Mesendoderm (in vitro differentiated cells): ENCODE measurements at regions not wholly inside any gene's neighbourhood (a gene's known extent, or its start where the extent isn't known, plus 50 kb on each side); places are given as distances from the start of the nearest gene placed in this dataset.

Source experiments
- DNase-seq: peaks from one replicate; pipeline ENCODE4 v3.0.0; 2013
- H2AK5ac ChIP-seq: 2 replicates; pipeline ENCODE4 v1.6.1; 2013; ENCODE audit warnings: low read length, inconsistent platforms
- H2BK120ac ChIP-seq: 2 replicates; pipeline ENCODE4 v1.6.1; 2013; ENCODE audit warnings: low read depth, mild to moderate bottlenecking, low read length, moderate library complexity, mixed read lengths
- H2BK15ac ChIP-seq: replicated peaks from 2 replicates; pipeline ENCODE4 v1.6.1; 2013; ENCODE audit warnings: low read depth, mild to moderate bottlenecking, moderate library complexity
- H2BK5ac ChIP-seq: 2 replicates; pipeline ENCODE4 v1.6.1; 2013; ENCODE audit warnings: low read length, inconsistent platforms
- H3K18ac ChIP-seq: 2 replicates; pipeline ENCODE4 v1.6.1; 2013; ENCODE audit warnings: mild to moderate bottlenecking, low read length, mixed read lengths
- H3K23ac ChIP-seq: one replicate; pipeline ENCODE4 v1.6.1; 2013; ENCODE audit warnings: low read length
- H3K27ac ChIP-seq: 2 replicates; pipeline ENCODE4 v1.5.1; 2013; ENCODE audit warnings: low read depth, mild to moderate bottlenecking, inconsistent platforms, low read length, moderate library complexity
- H3K27me3 ChIP-seq: 2 replicates; pipeline ENCODE4 v1.6.1; 2013; ENCODE audit warnings: low read length, control low read depth, mild to moderate bottlenecking, inconsistent platforms; ENCODE audit not compliant: insufficient read depth, poor library complexity
- H3K36me3 ChIP-seq: 2 replicates; pipeline ENCODE4 v1.6.1; 2013; ENCODE audit warnings: low read length, inconsistent platforms; ENCODE audit not compliant: control insufficient read depth, insufficient read depth
- H3K4ac ChIP-seq: one replicate; pipeline ENCODE4 v1.6.1; 2013; ENCODE audit warnings: low read depth, mild to moderate bottlenecking, low read length, moderate library complexity
- H3K4me1 ChIP-seq: 2 replicates; pipeline ENCODE4 v1.6.1; 2013; ENCODE audit warnings: low read depth, low read length, inconsistent platforms; ENCODE audit not compliant: control insufficient read depth
- H3K4me2 ChIP-seq: 2 replicates; pipeline ENCODE4 v1.6.1; 2013; ENCODE audit warnings: low read length
- H3K4me3 ChIP-seq: 2 replicates; pipeline ENCODE4 v1.5.1; 2013; ENCODE audit warnings: mild to moderate bottlenecking, low read length
- H3K56ac ChIP-seq: one replicate; pipeline ENCODE4 v1.6.1; 2013; ENCODE audit warnings: low read length
- H3K79me1 ChIP-seq: 2 replicates; pipeline ENCODE4 v1.6.1; 2013; ENCODE audit warnings: low read length, inconsistent platforms
- H3K79me2 ChIP-seq: 2 replicates; pipeline ENCODE4 v1.6.1; 2013; ENCODE audit warnings: mild to moderate bottlenecking, low read length; ENCODE audit not compliant: control insufficient read depth, insufficient read depth
- H3K9ac ChIP-seq: 2 replicates; pipeline ENCODE4 v1.6.1; 2013; ENCODE audit warnings: low read length, inconsistent platforms
- H4K5ac ChIP-seq: one replicate; pipeline ENCODE4 v1.6.1; 2013; ENCODE audit warnings: low read length
- H4K8ac ChIP-seq: one replicate; pipeline ENCODE4 v1.6.1; 2013; ENCODE audit warnings: low read depth, mild to moderate bottlenecking, control low read depth, low read length, moderate library complexity
- WGBS: extraction: QIAGEN DNeasy Blood & Tissue Kit; methylation state at CpG from one replicate; pipeline ENCODE4 v1.1.7; 2013; ENCODE audit warnings: low lambda C conversion rate, missing lambda C conversion rate; ENCODE audit not compliant: insufficient coverage; ENCODE audit errors: extremely low coverage; 5-methylcytosine and 5-hydroxymethylcytosine counted together

DNA sequence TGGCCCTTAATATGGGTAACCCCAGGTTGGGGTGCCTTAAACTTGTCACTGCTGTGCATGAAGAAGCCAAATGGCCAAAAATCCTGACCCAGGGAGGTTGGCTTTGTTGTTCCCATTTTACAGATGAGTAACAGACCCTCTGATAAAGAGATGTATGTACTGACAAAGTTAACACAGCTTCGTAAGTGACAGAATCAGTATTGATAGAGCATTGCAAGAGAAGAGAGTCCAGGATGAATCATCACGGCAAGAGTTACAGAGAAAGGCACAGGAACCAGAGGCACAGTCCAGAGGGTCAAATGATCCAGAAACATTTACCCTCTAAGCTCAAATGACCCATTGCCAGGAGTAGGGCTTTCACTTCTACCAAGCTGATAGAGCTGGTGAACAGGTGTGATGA lies 103.8 kb upstream of the SMC2 start:
- Histone ChIP-seq H3K4me3 (no peak overlapping the region), H3K4ac (no peak overlapping the region), H2BK5ac (no peak overlapping the region), H3K27me3 (no peaks in the 10 kb centered on the region), H3K23ac (no peak overlapping the region), H2BK15ac (no peak overlapping the region), H3K56ac (no peak overlapping the region), H3K4me2 (no peak overlapping the region), H3K4me1 (no peaks in the 10 kb centered on the region), H3K9ac (no peak overlapping the region), H2AK5ac (no peak overlapping the region), H3K18ac (no peak overlapping the region), H3K36me3 (no peaks in the 10 kb centered on the region), H4K8ac (no peak overlapping the region), H4K5ac (no peak overlapping the region), H3K79me1 (no peaks in the 10 kb centered on the region), H3K27ac (no peak overlapping the region), H2BK120ac (no peak overlapping the region), H3K79me2 (no peaks in the 10 kb centered on the region)
- no CpG with 5 or more reads among the region's 2 CpGs for WGBS
- no peak for DNase-seq

DNA sequence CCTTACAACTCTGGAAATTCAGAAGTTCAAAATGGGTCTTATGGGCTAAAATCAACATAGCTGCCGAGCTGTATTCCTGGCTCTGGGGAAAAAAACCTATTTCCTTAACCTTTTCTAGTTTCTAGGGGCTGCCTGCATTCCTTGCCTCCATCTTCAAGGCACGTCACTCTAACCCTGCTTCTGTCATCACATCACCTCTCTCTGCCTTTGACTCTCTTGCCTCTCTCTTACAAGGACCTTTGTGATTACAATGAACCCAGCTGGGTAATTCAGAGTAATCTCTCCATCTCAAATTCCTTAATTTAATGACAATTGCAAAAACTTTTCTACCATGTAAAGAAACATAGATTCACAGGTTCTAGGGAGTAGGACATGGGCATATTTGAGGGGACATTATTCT lies 103.1 kb upstream of the SMC2 start:
- Histone ChIP-seq H3K79me1 (no peaks in the 10 kb centered on the region), H2BK120ac (no peak overlapping the region), H4K5ac (no peak overlapping the region), H2BK5ac (no peak overlapping the region), H3K4me3 (no peak overlapping the region), H3K4me1 (no peaks in the 10 kb centered on the region), H4K8ac (no peak overlapping the region), H3K27ac (no peak overlapping the region), H3K9ac (no peak overlapping the region), H3K4ac (no peak overlapping the region), H2AK5ac (no peak overlapping the region), H3K36me3 (no peaks in the 10 kb centered on the region), H3K4me2 (no peak overlapping the region), H3K27me3 (no peaks in the 10 kb centered on the region), H3K79me2 (no peaks in the 10 kb centered on the region), H2BK15ac (no peak overlapping the region), H3K18ac (no peak overlapping the region), H3K23ac (no peak overlapping the region), H3K56ac (no peak overlapping the region)
- peak; percentile 45 for DNase-seq
- WGBS, result no CpG with 5 or more reads among the region's 2 CpGs

DNA sequence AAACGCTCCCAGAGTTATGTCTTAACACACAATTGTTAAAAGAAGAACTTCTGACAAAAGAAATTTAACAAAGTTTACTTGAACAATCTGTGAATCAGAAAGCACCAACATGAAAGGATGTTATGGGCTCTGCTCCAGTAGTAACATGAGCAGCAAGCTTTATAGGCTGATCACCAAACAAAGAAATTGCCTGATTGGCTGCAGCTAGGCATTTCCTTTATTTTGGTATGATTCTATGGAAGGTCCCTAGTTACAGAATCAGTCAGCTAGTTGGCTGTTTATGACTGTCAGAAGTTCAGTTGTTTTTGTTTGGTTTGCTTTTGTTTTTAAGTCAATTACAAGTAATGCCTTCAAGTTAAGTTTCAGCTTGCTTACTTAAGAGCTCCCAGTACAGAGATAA lies 102.4 kb upstream of the SMC2 start:
- Histone ChIP-seq H3K9ac (no peak overlapping the region), H3K56ac (no peak overlapping the region), H3K27ac (no peak overlapping the region), H3K79me1 (no peaks in the 10 kb centered on the region), H2BK120ac (no peak overlapping the region), H2BK5ac (no peak overlapping the region), H4K8ac (no peak overlapping the region), H3K4ac (no peak overlapping the region), H4K5ac (no peak overlapping the region), H3K79me2 (no peaks in the 10 kb centered on the region), H2BK15ac (no peak overlapping the region), H3K4me2 (no peak overlapping the region), H2AK5ac (no peak overlapping the region), H3K4me1 (no peaks in the 10 kb centered on the region), H3K36me3 (no peaks in the 10 kb centered on the region), H3K23ac (no peak overlapping the region), H3K18ac (no peak overlapping the region), H3K4me3 (no peak overlapping the region), H3K27me3 (no peaks in the 10 kb centered on the region)
- no CpG with 5 or more reads among the region's 1 CpG for WGBS
- peak; percentile 12 for DNase-seq

DNA sequence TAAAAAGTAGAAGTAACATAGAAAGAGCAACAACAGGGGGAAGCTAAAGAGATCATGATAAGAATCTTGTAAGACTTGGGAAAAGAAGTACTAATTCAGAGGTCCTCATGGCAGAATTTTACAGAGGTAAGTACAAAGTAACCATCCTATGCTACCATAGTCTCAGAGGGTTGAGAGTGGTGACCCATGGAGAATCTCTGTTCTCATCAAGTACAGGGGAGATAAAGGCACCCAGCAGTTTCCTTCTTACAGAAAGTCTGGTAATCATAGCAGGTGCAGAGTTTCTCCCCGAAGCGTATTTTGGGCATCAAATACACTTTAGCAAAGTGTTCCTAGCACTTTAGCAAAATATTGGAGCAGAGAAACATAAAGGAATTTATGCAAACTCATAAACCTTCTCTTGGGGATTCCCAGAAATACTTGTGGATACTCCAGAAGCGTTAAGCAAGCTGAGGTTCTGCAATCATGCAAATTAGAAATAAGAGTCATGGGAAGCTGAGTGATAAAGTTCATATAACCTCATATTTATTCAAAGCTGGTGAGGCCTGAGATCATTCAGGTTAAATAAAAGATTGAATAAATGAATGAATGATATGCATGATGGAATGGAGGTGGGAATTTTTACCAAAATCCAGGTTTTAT lies 101.0 kb upstream of the SMC2 start:
- no peak overlapping the region for H2BK5ac ChIP-seq
- H3K79me1 ChIP-seq, result no peaks in the 10 kb centered on the region
- H4K8ac ChIP-seq, result no peak overlapping the region
- no peak overlapping the region for H2BK15ac ChIP-seq
- no peak overlapping the region for H2AK5ac ChIP-seq
- no peak overlapping the region for H4K5ac ChIP-seq
- H3K4me3 ChIP-seq, result no peak overlapping the region
- no peak overlapping the region for H3K4me2 ChIP-seq
- H3K4ac ChIP-seq, result no peak overlapping the region
- no peak overlapping the region for H3K56ac ChIP-seq
- no peak for DNase-seq
- H3K9ac ChIP-seq, result no peak overlapping the region
- H3K36me3 ChIP-seq, result no peaks in the 10 kb centered on the region
- no peak overlapping the region for H3K18ac ChIP-seq
- H3K27me3 ChIP-seq, result no peaks in the 10 kb centered on the region
- no peak overlapping the region for H3K23ac ChIP-seq
- WGBS, result no CpG with 5 or more reads among the region's 3 CpGs
- H3K4me1 ChIP-seq, result no peaks in the 10 kb centered on the region
- H2BK120ac ChIP-seq, result no peak overlapping the region
- H3K27ac ChIP-seq, result no peak overlapping the region
- no peaks in the 10 kb centered on the region for H3K79me2 ChIP-seq

DNA sequence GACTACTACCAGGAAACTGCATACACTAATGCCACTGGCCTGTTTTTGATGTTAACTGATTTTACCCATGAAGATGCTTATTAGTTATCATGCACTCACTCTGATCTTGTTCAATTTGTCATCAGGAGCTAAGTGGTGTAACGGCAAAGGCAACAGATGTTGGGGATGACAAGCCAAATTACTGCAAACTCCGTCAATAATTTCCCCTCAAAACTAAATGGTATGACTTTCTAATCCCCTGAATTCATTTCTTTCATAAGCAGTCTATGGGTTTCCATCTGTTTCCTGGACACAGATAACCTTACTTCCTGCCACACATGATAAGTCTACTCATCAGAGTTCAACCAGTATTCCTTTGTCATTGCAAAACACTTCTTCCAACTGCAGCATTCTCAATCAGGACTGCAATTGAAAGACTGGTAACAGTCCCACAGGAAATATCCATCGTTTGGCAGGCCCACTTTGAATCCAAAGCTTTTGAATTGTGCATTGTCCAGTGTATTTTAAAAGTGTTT lies 96.2 kb upstream of the SMC2 start:
- Histone ChIP-seq H3K56ac (no peak overlapping the region), H2BK5ac (no peak overlapping the region), H3K27me3 (no peaks in the 10 kb centered on the region), H3K79me1 (no peaks in the 10 kb centered on the region), H4K8ac (no peak overlapping the region), H4K5ac (no peak overlapping the region), H2BK15ac (no peak overlapping the region), H2BK120ac (no peak overlapping the region), H3K27ac (no peak overlapping the region), H3K4me3 (no peak overlapping the region), H3K79me2 (no peaks in the 10 kb centered on the region), H3K18ac (no peak overlapping the region), H3K4me2 (no peak overlapping the region), H3K36me3 (no peaks in the 10 kb centered on the region), H2AK5ac (no peak overlapping the region), H3K23ac (no peak overlapping the region), H3K4ac (no peak overlapping the region), H3K9ac (no peak overlapping the region), H3K4me1 (no peaks in the 10 kb centered on the region)
- no peak for DNase-seq
- WGBS, result no CpG with 5 or more reads among the region's 3 CpGs
